HG03135 (cell line): ENCODE measurements at regions not wholly inside any gene's neighbourhood (a gene's known extent, or its start where the extent isn't known, plus 50 kb on each side); places are given as distances from the start of the nearest gene placed in this dataset.
"Not testable (repeated sequence)": the region's sequence is repeated elsewhere in the genome, so short reads cannot be mapped to it uniquely, and the experiment has no call there.

Source experiments
- ATAC-seq: cut with Tn5 transposase; IDR thresholded peaks from one replicate; pipeline ENCODE4 v1.9.1; 2021; ENCODE audit warnings: mild to moderate bottlenecking, moderate library complexity; ENCODE audit not compliant: unreplicated experiment

GRCh38 chr5:114146398-114146797 lies 215.5 kb upstream of the KCNN2 start:
- no peak for ATAC-seq

GRCh38 chr5:114148253-114148652 lies 213.6 kb upstream of the KCNN2 start:
- ATAC-seq, result no peak

GRCh38 chr5:114148728-114149127 lies 213.1 kb upstream of the KCNN2 start:
- ATAC-seq, result not testable (repeated sequence)

GRCh38 chr5:114152656-114153360 lies 209.1 kb upstream of the KCNN2 start:
- no peak for ATAC-seq

DNA sequence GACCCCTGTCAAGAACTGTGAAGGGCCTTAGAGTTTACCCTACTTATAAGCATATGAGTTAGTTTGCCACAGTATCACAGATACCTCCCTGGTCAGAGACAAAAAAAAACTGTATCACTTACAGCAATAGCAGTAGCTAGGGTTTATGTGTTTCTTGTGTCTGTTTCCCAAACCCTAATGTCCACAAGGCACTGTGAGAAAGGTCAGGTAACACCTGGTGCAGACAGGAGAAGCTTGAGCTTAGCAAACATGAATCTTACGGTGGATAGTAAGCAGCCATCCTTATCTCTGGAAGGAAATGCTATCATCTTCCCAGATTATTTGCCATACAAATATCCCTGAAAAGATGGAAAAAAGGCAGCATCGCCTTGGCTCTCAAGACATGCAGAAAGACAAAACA lies 208.5 kb upstream of the KCNN2 start:
- no peak for ATAC-seq

- no peak for ATAC-seq
Measured at GRCh38 chr5:114153833-114154232, 208.0 kb upstream of the KCNN2 start.

GRCh38 chr5:114166081-114166480 lies 195.8 kb upstream of the KCNN2 start:
- no peak for ATAC-seq

DNA sequence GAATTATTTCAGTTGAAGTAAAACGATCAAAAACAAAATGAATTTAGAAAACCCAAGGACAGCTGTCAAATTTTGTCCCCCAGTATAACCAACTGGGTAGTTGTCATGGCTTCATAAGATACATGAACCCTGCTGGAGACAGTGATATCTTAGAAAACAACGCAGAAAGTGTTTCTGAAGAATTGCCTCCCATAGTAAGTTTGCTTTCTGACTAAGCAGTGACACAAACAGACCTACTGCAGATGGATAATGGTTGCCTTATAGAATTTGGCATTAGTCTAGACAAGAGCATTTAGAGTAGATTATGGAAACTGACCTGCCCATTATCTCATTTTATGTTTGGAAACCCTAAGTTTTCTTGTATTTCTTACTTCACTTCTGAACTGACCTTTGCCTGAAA lies 187.7 kb upstream of the KCNN2 start:
- no peak for ATAC-seq

GRCh38 chr5:114174837-114175236 lies 187.0 kb upstream of the KCNN2 start:
- no peak for ATAC-seq

- no peak for ATAC-seq
Measured at GRCh38 chr5:114176356-114176755, 185.5 kb upstream of the KCNN2 start.

DNA sequence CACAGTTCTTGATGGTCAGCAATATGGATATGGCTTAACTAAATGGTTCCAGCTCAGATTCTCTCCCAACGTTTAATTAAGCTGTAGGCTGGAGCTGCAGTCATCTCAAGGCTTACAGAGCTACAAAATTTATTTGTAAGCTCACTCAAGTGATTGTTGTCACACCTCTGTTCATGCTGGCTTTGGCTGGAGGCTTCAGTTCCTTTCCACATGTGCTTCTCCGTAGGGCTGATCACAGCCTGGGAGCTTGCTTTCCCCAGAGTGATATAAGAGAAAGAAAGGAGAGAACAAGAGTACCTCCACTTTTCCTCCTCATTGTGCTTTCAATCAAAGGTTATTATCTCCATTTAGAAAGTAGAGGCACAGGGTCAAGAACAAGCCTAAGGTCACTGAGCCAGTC lies 182.7 kb upstream of the KCNN2 start:
- ATAC-seq, result no peak

- ATAC-seq, result no peak
Measured at GRCh38 chr5:114184006-114184405, 177.9 kb upstream of the KCNN2 start.

GRCh38 chr5:114185274-114185673 lies 176.6 kb upstream of the KCNN2 start:
- ATAC-seq, result no peak

DNA sequence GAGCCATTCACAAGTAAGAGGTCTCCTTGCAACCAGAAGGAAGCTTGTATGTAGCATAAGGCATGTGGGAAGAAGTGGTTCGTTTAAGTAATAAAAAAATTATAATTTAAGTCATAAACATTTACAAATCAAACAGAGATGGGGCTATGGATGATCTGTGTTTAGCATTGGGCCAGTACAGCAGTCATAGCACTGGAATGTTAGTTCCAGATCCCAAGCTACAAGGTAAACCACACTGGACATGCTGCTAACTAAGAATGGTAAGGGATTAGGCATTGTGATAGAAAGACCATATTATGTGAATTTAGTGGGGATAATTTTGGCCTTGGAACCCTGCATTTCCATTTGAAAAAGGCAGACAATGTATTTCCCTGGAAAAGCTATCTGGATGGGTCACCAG lies 170.4 kb upstream of the KCNN2 start:
- no peak for ATAC-seq

GRCh38 chr5:114192108-114192507 lies 169.8 kb upstream of the KCNN2 start:
- ATAC-seq, result no peak

DNA sequence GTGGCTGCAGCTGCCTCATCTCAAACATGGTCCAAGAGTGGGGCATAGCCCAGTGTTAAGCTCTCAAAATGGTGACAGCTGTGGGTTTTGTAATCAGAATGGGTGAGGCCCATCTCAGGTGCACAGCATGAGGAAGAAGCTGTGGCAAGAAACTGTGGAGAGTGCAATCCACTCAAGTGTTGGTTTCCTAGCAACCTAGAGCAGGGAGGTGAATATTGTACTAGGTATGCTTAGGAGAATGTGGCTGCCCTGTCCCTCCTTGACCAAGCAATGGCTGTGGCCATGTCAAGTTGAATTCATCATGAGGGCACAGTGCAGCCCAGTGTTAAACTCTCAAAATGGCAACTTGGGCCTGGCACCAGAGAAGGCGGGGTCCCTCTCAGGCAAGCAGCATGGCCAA lies 160.5 kb upstream of the KCNN2 start:
- no peak for ATAC-seq

DNA sequence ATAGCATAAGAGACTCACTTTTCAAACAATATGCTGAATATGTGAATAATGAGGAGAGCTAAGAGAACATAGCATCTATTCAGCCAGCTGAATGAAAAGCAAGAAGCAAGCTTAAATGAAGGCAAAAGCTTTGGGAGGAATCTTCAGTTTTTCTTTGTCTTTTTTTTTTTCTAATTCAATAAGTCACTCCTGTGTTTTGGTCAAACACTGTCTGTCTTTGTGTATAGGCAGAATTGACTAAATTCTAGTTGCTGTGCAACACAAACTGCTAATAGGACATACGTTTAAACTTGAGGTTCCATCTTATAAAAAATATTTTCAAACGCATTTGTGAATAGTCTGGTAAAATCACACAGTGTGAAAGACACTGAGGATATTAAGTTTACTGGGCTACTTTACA lies 156.9 kb upstream of the KCNN2 start:
- ATAC-seq, result no peak

DNA sequence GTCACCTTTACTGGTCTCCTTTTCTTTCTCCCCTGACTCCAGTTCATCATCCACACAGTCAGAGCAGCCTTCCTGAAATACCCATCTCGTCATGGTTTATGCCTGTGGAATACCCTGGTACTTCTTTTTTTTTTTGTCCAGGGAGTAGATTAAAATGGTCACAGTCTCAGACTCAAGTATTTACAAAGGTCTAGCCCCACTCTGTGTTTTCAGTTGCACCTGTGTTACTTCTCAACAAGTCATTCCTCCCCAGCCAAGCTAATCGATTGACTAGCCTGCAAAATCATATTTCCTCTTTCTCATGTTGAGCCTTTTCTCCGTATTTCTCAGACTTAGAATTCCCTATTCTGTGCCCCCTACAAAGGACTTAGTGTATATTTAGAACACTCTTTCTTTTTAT lies 155.2 kb upstream of the KCNN2 start:
- no peak for ATAC-seq

DNA sequence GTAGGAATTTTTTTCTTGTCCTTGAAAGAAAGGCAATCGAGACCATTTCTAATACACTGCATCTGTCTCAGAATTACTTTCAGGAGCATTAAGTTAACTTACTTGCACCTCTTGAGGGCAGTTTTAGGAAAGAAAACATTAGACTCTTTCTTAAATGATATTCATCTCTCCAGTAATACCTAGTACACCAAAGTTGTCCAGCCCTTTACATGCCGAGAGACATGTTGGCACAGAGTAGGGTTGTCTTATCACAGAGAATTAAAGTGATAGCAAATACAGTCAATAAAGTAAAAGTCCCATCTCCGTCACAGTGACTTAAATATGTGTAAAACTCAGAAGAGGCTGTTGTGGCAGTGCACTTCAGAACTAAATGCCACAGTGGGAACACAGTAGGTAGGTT lies 154.3 kb upstream of the KCNN2 start:
- ATAC-seq, result no peak

DNA sequence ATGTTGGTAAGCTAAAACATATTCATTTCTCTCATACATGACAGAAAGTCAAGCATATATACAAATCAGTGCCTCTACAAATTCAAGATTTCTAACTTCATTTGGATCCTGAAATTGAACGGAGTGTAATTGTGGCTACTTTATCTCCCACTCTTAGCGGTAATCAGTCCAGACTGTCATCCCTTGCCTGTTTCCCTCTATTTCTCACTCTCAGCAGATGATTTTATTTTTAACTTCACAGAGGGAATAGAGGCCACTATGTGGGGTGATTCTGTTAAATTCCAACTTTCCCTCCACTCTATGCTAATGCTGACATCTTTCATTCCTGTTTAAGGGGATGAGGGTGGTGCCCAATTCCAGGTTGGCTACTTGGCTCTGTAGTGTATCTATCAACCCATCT lies 153.8 kb upstream of the KCNN2 start:
- no peak for ATAC-seq

DNA sequence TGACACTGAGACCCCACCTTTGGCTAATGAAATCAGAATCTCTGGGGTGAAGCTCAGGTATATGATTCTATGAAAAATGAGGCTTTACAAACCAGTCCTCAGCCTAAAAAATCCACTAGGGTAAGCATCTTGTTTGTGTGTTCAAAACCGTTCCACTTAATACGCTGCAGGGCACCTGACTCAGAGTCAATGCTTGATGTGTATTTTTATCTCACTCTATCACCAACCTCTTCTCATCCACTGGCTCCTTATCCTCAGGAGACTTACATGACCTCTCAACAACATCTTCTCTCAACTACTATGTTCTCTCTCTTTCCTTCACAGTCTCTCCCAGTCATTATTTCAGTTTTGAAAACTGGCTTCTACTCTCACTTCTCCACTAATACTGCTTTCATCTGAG lies 153.3 kb upstream of the KCNN2 start:
- ATAC-seq, result no peak

DNA sequence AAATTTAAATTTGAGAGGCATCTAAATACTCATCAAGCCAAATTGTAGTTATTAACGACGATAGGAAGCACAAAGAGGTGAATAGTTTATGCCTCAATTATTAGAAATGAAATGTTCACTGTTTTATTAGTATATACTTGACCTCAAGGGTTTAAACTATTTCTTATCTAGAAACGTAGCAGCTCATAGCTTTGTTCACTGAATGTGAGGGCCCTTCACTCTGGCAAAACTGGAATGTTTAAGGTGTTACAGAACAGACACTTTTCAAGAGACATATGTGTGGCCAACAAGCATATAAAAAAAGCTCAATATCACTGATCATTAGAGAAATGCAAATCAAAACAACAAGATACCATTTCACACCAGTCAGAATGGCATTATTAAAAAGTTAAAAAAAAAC lies 151.2 kb upstream of the KCNN2 start:
- ATAC-seq, result no peak

DNA sequence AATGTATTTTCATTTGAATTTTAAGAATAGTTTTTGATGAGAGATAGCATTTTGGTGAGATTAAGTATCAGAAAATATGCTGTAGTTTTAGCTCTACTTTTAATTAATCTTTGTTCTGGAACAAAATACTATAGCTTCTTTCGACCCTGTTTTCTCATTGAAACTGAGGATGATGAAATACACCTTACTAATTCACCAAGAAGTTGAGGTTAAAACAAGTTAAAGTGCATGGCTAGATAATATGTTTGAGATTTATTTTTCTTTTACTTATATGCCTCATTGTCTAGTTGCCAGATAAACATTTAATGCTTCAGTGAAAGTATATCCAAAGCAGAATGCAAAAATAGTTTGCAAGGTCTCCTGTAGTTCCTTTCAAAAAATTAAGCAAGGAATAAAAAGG lies 140.1 kb upstream of the KCNN2 start:
- no peak for ATAC-seq
